ENCODE measurements at regions not wholly inside any gene's neighbourhood (a gene's known extent, or its start where the extent isn't known, plus 50 kb on each side); places are given as distances from the start of the nearest gene placed in this dataset.

GRCh38 chr9:113668061-113668460, 204.5 kb downstream of the RGS3 start:
- TF ChIP-seq POLR2A (IDR thresholded peaks at IDR 0.05) (no peak), CTCF (IDR thresholded peaks at IDR 0.05) (no peak), POLR2AphosphoS5 (IDR thresholded peaks at IDR 0.05) (no peak), EP300 (IDR thresholded peaks at IDR 0.05) (no peak)
